ENCODE measurements at regions not wholly inside any gene's neighbourhood (a gene's known extent, or its start where the extent isn't known, plus 50 kb on each side); places are given as distances from the start of the nearest gene placed in this dataset.
"Not testable (repeated sequence)": the region's sequence is repeated elsewhere in the genome, so short reads cannot be mapped to it uniquely, and the experiment has no call there.

GRCh38 chr9:41790719-41791363 is 338.4 kb downstream of the CNTNAP3B start:
- not testable (repeated sequence) for TF ChIP-seq CTCF, POLR2A (IDR thresholded peaks at IDR 0.05)

Measured in adrenal gland (tissue), 5 donors.